Hippocampal formation (tissue), 2 donors: ENCODE measurements at regions not wholly inside any gene's neighbourhood (a gene's known extent, or its start where the extent isn't known, plus 50 kb on each side); places are given as distances from the start of the nearest gene placed in this dataset.
A peak's percentile ranks its signal among the peaks of the same experiment; 100 is the strongest.
"Not testable (repeated sequence)": the region's sequence is repeated elsewhere in the genome, so short reads cannot be mapped to it uniquely, and the experiment has no call there.

ENCODE experiments used
- DNase-seq, 2 donors: peaks; one replicate each; lab custom pipeline; 2025; lab: John Stamatoyannopoulos, UW

GRCh38 chr7:66413379-66414114 lies 208.4 kb downstream of the TPST1 start:
- peak; percentile 63 to 82 for DNase-seq

GRCh38 chr7:66415659-66416265 lies 210.6 kb downstream of the TPST1 start:
- DNase-seq: no peak

- no peak for DNase-seq
Observed at GRCh38 chr7:66418537-66418936, 210.1 kb upstream of the KCTD7 start.

GRCh38 chr7:66419210-66419609 lies 209.5 kb upstream of the KCTD7 start:
- DNase-seq: no peak

GRCh38 chr7:66421830-66422475 lies 206.7 kb upstream of the KCTD7 start:
- no peak for DNase-seq

GRCh38 chr7:66423729-66424128 lies 205.0 kb upstream of the KCTD7 start:
- DNase-seq: no peak

- DNase-seq: no peak
Observed at GRCh38 chr7:66426332-66426731, 202.3 kb upstream of the KCTD7 start.

- no peak for DNase-seq
Observed at GRCh38 chr7:66426996-66427395, 201.7 kb upstream of the KCTD7 start.

GRCh38 chr7:66427956-66428355 lies 200.7 kb upstream of the KCTD7 start:
- DNase-seq: no peak

DNA sequence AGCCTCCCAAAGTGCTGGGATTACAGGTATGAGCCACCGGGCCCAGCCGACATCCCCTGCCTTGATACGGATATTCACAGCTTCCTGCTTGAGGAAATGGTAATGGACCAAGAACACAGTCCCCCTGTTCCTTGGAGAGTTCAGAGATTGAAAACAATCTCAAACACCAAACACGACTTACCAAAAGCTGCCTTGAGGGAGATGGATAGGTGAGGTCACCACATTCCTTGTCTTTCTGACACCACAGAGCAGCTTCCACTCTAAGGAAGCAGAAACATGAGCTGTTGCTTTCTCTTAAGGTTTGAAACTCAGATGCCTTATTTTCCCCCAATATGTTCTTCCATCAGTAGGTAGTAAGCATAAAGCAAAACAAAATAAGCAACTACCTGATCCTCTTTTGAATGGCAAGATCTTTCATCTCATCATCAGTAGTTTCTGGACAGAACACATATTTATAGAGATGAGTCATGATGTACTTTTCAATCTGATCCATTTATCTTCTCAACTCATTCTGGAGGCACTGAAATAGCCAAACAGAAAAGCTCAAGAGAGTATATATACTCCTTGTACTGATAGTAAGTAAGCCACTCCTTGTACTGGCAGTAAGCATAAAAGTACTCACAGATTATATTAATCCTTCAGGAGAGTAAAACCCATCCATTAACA lies 199.1 kb upstream of the KCTD7 start:
- no peak for DNase-seq

GRCh38 chr7:66430164-66430545 lies 198.5 kb upstream of the KCTD7 start:
- no peak for DNase-seq

DNA sequence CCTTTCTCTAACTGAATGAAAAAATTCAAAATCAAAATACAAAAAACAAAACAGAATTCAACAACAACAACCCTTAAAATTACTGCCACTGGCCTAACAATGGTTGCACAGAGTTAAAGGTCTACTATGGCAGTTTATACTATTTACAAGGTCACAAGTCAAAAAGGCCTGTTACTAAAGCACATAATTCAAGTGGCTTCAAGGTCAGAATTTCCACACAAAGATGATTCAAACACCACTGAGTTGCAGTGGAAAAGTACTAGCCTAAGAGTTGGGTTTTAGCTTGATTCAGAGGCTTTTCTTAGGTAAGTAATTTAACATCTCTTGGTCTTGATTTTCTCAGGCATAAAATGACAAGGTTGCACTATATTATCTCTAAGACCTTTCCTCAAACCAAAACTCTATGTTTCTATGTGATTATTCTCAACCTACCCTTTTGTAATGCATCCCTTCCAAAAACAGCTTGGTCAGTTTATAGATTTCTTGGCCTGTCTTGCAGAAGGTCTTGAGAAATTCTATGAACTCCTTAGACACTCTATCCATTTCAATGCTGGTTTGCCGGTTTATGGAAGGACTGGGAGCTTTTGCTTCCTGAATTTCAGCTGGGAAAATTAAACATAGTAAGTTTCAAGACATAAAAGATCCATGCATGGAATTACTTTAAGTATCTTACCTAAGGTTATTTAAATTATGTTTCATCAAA lies 189.8 kb upstream of the KCTD7 start:
- not testable (repeated sequence) for DNase-seq

- no peak for DNase-seq
Observed at GRCh38 chr7:66442385-66442784, 186.3 kb upstream of the KCTD7 start.

DNA sequence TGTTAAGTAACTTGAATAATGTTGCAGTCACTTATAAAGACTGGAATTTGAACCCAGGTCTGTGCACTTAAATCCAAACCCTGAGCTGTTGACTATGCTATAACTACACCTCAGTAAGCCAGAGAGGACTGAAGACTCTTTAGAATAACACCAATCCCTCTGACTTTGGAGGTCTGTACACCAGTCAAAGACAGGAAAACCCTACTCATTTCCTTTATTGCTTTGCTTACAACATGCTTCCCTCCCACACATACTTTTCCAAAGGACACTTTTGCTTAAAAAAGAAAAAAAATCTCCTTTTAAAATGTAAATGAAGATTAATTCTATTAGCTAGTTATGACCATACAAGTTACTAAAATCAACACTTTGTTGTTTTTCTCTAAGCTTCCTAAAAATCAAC lies 184.7 kb upstream of the KCTD7 start:
- DNase-seq: no peak

DNA sequence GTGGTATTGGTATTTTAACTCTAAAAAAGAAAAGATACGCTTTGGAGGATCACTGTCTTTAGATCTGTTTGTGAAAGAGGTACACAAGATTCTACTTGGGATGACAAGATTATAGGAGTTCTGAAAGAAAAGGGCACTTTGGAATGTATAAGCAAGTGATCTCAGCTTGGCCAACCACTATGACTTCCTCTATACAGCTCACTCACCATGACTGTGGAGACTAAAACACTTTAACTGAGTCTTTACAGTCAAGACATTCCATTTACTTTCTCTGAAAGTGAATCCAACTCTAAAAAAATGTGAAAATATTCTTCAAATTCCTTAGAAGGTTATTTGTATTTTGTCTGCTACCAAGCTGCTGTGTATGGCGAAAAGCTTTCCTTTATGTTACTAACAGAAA lies 181.7 kb upstream of the KCTD7 start:
- not testable (repeated sequence) for DNase-seq

DNA sequence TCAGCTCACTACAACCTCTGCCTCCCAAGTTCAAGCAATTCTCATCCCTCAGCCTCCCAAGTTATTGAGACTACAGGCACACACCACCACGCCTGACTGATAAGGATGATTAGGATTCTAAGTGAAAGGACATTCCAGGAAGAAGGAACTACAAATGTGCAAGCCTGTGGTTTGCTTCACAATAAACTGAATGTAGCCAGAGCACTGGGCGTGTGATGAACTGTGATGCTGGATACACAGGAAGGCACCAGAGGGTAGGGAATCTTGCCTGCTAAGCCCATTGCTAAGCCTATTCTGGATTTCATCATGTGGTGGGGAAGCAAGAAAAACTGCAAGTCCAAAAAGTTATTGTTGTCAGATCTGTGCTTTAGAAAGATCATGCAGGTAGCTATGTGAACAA lies 177.9 kb upstream of the KCTD7 start:
- not testable (repeated sequence) for DNase-seq

DNA sequence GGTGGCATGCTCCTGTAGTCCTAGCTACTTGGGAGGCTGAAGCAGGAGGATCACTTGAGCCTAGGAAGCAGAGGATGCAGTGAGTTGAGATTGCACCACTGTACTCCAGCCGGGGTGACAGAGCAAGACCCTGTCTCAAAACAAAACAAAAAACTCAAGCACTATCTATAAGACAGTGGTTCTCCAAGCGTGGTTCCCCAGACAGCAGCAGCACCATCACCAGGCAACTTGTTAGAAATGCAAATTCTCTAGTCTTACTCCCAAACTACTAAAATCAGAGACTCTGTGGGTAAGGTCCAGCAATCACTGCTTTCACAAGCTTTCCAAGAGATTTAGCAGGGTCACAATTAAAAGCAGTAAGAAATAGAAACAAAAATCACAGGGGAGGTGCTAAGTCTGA lies 177.0 kb upstream of the KCTD7 start:
- DNase-seq: not testable (repeated sequence)

- DNase-seq: no peak
Observed at GRCh38 chr7:66452165-66452564, 176.5 kb upstream of the KCTD7 start.

DNA sequence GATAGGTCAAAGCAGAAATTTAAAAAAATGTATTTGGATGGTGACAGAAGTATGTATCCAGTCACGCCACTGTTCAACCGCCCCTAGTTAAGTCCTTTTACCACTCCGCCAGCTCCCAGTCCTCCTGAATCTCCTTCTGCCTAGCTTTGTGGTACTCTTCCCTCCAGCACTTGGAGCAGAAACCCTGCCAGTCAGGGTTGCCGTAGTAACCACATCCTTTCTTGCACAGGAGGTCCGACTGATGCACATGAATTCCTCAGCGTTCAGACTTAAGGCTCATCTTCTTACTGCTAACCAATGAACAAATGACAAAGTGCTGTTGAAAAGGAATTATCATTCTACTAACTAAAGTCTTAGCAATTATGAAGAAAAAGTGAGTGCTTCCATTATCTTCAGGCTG lies 175.3 kb upstream of the KCTD7 start:
- no peak for DNase-seq

DNA sequence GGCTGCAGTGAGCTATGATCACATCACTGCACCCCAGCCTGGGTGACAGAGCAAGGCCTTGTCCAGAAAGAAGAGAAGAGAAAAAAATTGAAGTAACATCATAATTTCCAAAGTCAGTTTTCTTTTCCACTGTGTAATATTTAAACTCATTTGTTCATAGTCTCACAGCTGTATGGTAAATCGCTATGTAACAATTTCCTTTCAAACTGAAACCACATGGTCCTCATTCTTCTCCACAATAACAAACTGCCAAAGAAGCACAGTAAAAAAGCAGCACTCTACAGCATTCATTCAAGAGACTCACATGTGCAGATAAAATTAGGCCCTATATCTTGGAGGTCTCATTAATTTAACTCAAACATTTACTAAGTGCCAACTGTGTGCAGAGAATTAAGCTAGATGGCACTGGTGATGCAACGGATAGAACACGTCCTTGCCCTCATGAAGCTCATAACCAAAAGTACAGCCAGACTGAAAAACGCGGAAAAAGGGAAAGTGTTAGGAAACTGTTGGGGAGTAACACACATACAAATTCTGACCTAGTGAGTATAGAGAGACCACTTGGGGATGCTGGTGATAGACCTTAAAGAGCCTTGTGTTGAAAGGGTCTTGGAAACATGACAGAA lies 174.0 kb upstream of the KCTD7 start:
- DNase-seq: no peak

DNA sequence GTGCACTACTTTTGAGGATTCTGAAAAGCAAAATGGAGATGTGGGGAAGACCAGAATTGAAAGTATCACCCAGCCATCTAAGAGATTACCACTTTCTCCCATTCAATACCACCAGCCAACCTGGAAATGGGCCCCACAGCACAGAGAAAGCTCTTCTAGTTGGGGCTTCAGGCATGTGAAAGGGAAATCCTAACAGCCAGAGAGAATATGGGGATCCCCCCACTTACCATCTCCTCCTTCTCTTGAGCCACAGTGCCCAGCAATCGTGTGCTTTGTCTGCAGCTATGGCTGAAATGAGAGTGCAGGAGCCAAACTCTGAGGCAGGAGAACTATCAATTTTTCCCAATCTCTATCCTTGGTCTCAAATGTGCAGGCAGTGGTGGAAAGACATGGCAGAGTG lies 173.2 kb upstream of the KCTD7 start:
- DNase-seq: not testable (repeated sequence)

- not testable (repeated sequence) for DNase-seq
Observed at GRCh38 chr7:66456431-66456830, 172.2 kb upstream of the KCTD7 start.
